ENCODE measurements at regions not wholly inside any gene's neighbourhood (a gene's known extent, or its start where the extent isn't known, plus 50 kb on each side); places are given as distances from the start of the nearest gene placed in this dataset.

GRCh38 chr14:84086714-84087113 is 1443.2 kb upstream of the FLRT2 start:
- TF ChIP-seq, protein P1, sequence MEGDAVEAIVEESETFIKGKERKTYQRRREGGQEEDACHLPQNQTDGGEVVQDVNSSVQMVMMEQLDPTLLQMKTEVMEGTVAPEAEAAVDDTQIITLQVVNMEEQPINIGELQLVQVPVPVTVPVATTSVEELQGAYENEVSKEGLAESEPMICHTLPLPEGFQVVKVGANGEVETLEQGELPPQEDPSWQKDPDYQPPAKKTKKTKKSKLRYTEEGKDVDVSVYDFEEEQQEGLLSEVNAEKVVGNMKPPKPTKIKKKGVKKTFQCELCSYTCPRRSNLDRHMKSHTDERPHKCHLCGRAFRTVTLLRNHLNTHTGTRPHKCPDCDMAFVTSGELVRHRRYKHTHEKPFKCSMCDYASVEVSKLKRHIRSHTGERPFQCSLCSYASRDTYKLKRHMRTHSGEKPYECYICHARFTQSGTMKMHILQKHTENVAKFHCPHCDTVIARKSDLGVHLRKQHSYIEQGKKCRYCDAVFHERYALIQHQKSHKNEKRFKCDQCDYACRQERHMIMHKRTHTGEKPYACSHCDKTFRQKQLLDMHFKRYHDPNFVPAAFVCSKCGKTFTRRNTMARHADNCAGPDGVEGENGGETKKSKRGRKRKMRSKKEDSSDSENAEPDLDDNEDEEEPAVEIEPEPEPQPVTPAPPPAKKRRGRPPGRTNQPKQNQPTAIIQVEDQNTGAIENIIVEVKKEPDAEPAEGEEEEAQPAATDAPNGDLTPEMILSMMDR (IDR thresholded peaks at IDR 0.05): no peak
- TF ChIP-seq POLR2A (IDR thresholded peaks at IDR 0.05): no peak
